ENCODE measurements at regions not wholly inside any gene's neighbourhood (a gene's known extent, or its start where the extent isn't known, plus 50 kb on each side); places are given as distances from the start of the nearest gene placed in this dataset.

DNA sequence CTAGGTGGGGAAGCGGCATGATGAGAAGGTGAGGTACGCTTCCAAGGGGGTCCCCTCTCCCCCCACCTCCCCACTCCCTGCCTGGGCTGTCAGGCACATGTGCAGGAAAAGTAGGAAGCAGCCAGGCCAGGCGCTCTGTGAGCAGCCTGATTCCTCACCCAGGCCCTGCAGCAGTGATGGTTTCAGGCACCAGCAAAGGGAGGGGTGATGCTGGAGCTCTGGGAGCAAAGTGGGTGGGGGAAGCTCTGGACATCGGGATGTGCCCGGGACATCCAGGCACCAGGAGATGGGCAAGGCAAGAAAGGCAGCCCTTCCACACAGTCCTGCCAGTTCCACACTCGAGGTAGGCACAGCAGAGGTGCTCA lies 106.1 kb downstream of the CRYAA start:
- no peak for TF ChIP-seq POLR2AphosphoS5 (IDR thresholded peaks at IDR 0.05)
- TF ChIP-seq, protein P1, sequence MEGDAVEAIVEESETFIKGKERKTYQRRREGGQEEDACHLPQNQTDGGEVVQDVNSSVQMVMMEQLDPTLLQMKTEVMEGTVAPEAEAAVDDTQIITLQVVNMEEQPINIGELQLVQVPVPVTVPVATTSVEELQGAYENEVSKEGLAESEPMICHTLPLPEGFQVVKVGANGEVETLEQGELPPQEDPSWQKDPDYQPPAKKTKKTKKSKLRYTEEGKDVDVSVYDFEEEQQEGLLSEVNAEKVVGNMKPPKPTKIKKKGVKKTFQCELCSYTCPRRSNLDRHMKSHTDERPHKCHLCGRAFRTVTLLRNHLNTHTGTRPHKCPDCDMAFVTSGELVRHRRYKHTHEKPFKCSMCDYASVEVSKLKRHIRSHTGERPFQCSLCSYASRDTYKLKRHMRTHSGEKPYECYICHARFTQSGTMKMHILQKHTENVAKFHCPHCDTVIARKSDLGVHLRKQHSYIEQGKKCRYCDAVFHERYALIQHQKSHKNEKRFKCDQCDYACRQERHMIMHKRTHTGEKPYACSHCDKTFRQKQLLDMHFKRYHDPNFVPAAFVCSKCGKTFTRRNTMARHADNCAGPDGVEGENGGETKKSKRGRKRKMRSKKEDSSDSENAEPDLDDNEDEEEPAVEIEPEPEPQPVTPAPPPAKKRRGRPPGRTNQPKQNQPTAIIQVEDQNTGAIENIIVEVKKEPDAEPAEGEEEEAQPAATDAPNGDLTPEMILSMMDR (IDR thresholded peaks at IDR 0.05): no peak
